Cardiac muscle cell (in vitro differentiated cells and primary cell): ENCODE measurements at regions not wholly inside any gene's neighbourhood (a gene's known extent, or its start where the extent isn't known, plus 50 kb on each side); places are given as distances from the start of the nearest gene placed in this dataset.

ENCODE experiments used
- DNase-seq, 2 donors: peaks; one replicate each; pipeline versions ENCODE4 v3.0.0 to v3.0.0-alpha.2; 2010 to 2017; ENCODE audit warnings: low read depth in 1 of 2, low spot score in 1 of 2
- H3K27ac ChIP-seq: fragments of 200-600 bp; sonication (generic); 2 replicates; pipeline ENCODE4 v1.5.1; 2016
- H3K27me3 ChIP-seq: fragments of 200-600 bp; sonication (generic); 2 replicates; pipeline ENCODE4 v1.6.0; 2016; ENCODE audit warnings: control low read depth
- H3K36me3 ChIP-seq: fragments of 200-600 bp; sonication (generic); 2 replicates; pipeline ENCODE4 v1.5.1; 2016; ENCODE audit warnings: control low read depth
- H3K4me1 ChIP-seq: fragments of 200-600 bp; sonication (generic); 2 replicates; pipeline ENCODE4 v1.8.1; 2017; ENCODE audit warnings: low read depth, mild to moderate bottlenecking, mixed run types
- H3K4me3 ChIP-seq: fragments of 200-600 bp; sonication (generic); 2 replicates; pipeline ENCODE4 v1.5.1; 2016; ENCODE audit warnings: mild to moderate bottlenecking
- H3K9me3 ChIP-seq: fragments of 200-600 bp; sonication (generic); 2 replicates; pipeline ENCODE4 v1.5.1; 2017; ENCODE audit warnings: low read depth, mild to moderate bottlenecking, control low read depth
- TF ChIP-seq, protein P1 (sequence below): IDR thresholded peaks from 2 replicates; pipeline ENCODE4 v1.5.1; 2012; ENCODE audit warnings: low read depth, mild to moderate bottlenecking, low read length

DNA sequence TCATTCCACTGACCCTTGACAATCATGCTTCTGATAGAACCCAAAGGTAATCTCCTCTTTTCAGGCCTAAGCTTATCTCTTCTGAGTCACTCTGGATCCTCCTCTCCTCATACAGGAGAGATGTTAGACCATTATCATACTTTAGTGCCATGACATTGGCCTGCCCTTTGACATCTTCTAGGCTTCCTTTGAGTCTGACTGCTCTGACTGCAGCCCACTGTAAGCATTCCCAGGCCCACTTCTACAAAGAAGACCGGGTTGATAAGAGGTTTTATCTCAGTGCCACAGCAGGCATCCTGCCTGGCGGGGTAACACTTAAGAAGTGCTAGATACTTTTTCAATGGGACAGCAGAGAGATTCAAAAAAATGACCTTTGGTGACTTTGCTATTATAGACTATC is 438.0 kb downstream of the KCNA4 start:
- no peak for DNase-seq
- no peaks in the 10 kb centered on the region for H3K36me3 ChIP-seq

DNA sequence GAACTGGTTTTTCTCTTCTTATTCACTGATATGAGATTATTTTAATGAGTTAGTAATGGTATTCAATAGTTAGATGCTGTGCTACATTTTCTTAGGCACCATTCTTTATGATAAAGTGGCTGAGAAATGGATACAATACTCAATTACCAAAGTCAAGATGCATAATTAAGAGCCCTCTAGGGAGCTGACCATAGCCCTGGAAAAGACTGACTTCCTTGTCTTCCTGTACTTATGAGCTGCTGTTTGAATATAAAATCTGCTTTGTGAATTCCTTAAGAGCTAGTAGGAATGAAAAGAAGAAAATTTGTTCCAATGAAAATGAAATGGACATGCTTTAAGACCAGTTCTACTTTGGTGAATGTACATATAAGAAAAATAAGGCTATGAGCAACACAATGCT is 452.3 kb downstream of the KCNA4 start:
- DNase-seq, result no peak
- H3K4me3 ChIP-seq, result no peak overlapping the region
- TF ChIP-seq, protein P1, sequence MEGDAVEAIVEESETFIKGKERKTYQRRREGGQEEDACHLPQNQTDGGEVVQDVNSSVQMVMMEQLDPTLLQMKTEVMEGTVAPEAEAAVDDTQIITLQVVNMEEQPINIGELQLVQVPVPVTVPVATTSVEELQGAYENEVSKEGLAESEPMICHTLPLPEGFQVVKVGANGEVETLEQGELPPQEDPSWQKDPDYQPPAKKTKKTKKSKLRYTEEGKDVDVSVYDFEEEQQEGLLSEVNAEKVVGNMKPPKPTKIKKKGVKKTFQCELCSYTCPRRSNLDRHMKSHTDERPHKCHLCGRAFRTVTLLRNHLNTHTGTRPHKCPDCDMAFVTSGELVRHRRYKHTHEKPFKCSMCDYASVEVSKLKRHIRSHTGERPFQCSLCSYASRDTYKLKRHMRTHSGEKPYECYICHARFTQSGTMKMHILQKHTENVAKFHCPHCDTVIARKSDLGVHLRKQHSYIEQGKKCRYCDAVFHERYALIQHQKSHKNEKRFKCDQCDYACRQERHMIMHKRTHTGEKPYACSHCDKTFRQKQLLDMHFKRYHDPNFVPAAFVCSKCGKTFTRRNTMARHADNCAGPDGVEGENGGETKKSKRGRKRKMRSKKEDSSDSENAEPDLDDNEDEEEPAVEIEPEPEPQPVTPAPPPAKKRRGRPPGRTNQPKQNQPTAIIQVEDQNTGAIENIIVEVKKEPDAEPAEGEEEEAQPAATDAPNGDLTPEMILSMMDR, result no peak

More for the DNA sequence above, 438.0 kb downstream of the KCNA4 start:
- H3K4me1 ChIP-seq, result no peaks in the 10 kb centered on the region
- TF ChIP-seq, protein P1, result no peak
- no peak overlapping the region for H3K27ac ChIP-seq
- H3K9me3 ChIP-seq, result no peaks in the 10 kb centered on the region
- no peak overlapping the region for H3K4me3 ChIP-seq
- H3K27me3 ChIP-seq, result no peaks in the 10 kb centered on the region

DNA sequence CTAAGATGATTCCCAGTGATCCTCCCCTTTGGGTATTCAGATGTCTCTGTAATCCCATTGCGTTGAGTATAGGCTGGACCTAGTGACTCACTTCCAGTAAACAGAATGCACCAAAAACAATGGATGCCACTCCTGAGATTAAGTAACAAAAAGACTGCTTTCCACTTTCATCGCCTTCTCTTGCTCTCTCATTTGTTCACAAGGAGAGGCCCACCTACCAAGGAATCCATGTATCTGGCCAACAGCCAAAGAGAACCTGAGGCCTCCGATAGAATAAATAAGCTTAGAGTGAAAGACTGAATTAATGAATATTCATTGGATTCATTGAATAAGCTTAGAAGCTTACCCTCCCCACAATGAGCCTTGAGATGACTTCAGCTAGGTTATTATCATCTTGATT is 454.6 kb downstream of the KCNA4 start:
- no peaks in the 10 kb centered on the region for H3K4me1 ChIP-seq
- H3K4me3 ChIP-seq, result no peak overlapping the region
- H3K27ac ChIP-seq, result no peak overlapping the region
- TF ChIP-seq, protein P1, result no peak
- H3K9me3 ChIP-seq, result no peaks in the 10 kb centered on the region
- H3K27me3 ChIP-seq, result no peaks in the 10 kb centered on the region
- no peak for DNase-seq
- no peaks in the 10 kb centered on the region for H3K36me3 ChIP-seq

More for the DNA sequence above, 452.3 kb downstream of the KCNA4 start:
- Histone ChIP-seq H3K27me3 (no peaks in the 10 kb centered on the region), H3K27ac (no peak overlapping the region), H3K9me3 (no peaks in the 10 kb centered on the region), H3K36me3 (no peaks in the 10 kb centered on the region), H3K4me1 (no peaks in the 10 kb centered on the region)

DNA sequence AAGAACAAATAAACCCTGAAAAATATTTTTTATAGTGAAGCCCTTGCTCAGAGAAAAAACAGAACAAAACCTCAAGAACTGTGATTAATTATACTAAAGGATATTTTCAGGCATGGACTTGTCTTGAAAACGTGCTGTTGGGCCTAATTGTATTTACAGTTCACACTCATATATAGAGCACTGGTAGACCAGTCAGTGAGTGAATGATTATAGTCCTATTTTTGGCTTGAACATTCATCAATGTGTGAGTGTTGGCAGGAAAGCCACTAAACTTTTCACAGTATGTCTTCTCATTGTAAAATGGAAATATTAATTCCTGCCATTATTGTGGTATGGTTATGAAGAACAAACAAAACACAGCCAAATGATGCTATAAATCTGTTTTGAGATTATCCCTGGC is 462.8 kb downstream of the KCNA4 start:
- H3K9me3 ChIP-seq, result no peaks in the 10 kb centered on the region
- H3K27ac ChIP-seq, result no peak overlapping the region
- no peak for DNase-seq
- H3K4me1 ChIP-seq, result peaks cover 14% of the 10 kb centered on the region
- TF ChIP-seq, protein P1, result no peak
- no peaks in the 10 kb centered on the region for H3K36me3 ChIP-seq
- no peaks in the 10 kb centered on the region for H3K27me3 ChIP-seq
- no peak overlapping the region for H3K4me3 ChIP-seq

DNA sequence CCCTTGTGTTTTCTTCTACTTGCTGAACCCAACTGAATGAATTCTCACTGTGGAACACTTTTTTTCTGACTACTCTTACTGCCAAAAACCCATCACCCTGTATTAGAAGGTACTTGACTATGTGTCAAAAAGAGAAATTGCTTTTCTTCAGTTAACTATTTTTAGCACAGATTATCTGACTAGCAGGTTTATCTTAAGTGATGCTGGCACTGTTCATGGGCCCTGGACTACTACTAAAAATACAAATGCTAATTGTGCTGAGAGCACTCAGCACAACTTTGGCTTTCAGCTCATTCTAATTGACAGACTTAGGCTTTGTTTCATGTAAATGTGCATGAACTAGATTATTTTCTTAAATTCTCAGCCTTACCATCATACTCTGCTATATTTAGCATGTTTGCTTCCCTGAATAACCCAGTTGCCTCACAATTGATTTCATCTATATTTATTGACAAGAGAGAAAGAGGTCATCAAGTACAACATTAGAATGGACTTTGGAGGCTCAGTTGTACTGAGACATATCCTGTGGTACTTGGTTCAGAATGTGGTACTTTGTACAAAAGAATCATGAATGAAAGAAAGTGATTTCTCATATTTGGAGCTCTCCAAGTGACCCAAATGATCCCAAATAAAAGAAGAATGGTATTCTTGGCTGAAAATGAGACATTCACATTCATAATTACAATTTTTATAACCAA is 478.3 kb downstream of the KCNA4 start:
- DNase-seq, result peak in 1 of 2 donors; percentile 87
- Histone ChIP-seq H3K36me3 (no peaks in the 10 kb centered on the region), H3K4me1 (peaks cover 49% of the 10 kb centered on the region), H3K4me3 (no peak overlapping the region), H3K9me3 (no peaks in the 10 kb centered on the region), H3K27me3 (no peaks in the 10 kb centered on the region), H3K27ac (peak overlapping the region; percentile 81)
- TF ChIP-seq, protein P1, result no peak
